HG03571 (cell line): ENCODE measurements at regions not wholly inside any gene's neighbourhood (a gene's known extent, or its start where the extent isn't known, plus 50 kb on each side); places are given as distances from the start of the nearest gene placed in this dataset.
"Not testable (repeated sequence)": the region's sequence is repeated elsewhere in the genome, so short reads cannot be mapped to it uniquely, and the experiment has no call there.

ENCODE experiments used
- ATAC-seq: cut with Tn5 transposase; IDR thresholded peaks from one replicate; pipeline ENCODE4 v1.9.1; 2021; ENCODE audit not compliant: unreplicated experiment

- ATAC-seq, result no peak
Measured at GRCh38 chr3:21256932-21257331, 494.1 kb downstream of the ZNF385D start.

- no peak for ATAC-seq
Measured at GRCh38 chr3:21238661-21239060, 512.3 kb downstream of the ZNF385D start.

- ATAC-seq, result no peak
Measured at GRCh38 chr3:21237638-21238037, 513.4 kb downstream of the ZNF385D start.

- ATAC-seq, result no peak
Measured at GRCh38 chr3:21235491-21235890, 515.5 kb downstream of the ZNF385D start.

- no peak for ATAC-seq
Measured at GRCh38 chr3:21234933-21235332, 516.1 kb downstream of the ZNF385D start.

- ATAC-seq, result no peak
Measured at GRCh38 chr3:21229426-21230135, 521.4 kb downstream of the ZNF385D start.

GRCh38 chr3:21226086-21226485, 524.9 kb downstream of the ZNF385D start:
- ATAC-seq, result no peak

- no peak for ATAC-seq
Measured at GRCh38 chr3:21220944-21221343, 530.1 kb downstream of the ZNF385D start.

- no peak for ATAC-seq
Measured at GRCh38 chr3:21216598-21216997, 534.4 kb downstream of the ZNF385D start.

- not testable (repeated sequence) for ATAC-seq
Measured at GRCh38 chr3:21204122-21204521, 546.9 kb downstream of the ZNF385D start.

- no peak for ATAC-seq
Measured at GRCh38 chr3:21195203-21195602, 555.8 kb downstream of the ZNF385D start.

GRCh38 chr3:21194036-21194435, 557.0 kb downstream of the ZNF385D start:
- ATAC-seq, result not testable (repeated sequence)

- no peak for ATAC-seq
Measured at GRCh38 chr3:21188459-21188858, 562.6 kb downstream of the ZNF385D start.

GRCh38 chr3:21185816-21186314, 565.1 kb downstream of the ZNF385D start:
- ATAC-seq, result no peak

- no peak for ATAC-seq
Measured at GRCh38 chr3:21174461-21174860, 576.5 kb downstream of the ZNF385D start.

- ATAC-seq, result no peak
Measured at GRCh38 chr3:21170964-21171363, 580.0 kb downstream of the ZNF385D start.

GRCh38 chr3:21169948-21170347, 581.1 kb downstream of the ZNF385D start:
- ATAC-seq, result no peak

- no peak for ATAC-seq
Measured at GRCh38 chr3:21168471-21168870, 582.5 kb downstream of the ZNF385D start.

GRCh38 chr3:21163956-21164355, 587.1 kb downstream of the ZNF385D start:
- no peak for ATAC-seq

- no peak for ATAC-seq
Measured at GRCh38 chr3:21159543-21159906, 591.5 kb downstream of the ZNF385D start.

GRCh38 chr3:21158861-21159542, 592.0 kb downstream of the ZNF385D start:
- ATAC-seq, result no peak

- no peak for ATAC-seq
Measured at GRCh38 chr3:21154911-21155310, 596.1 kb downstream of the ZNF385D start.
